ENCODE measurements at regions not wholly inside any gene's neighbourhood (a gene's known extent, or its start where the extent isn't known, plus 50 kb on each side); places are given as distances from the start of the nearest gene placed in this dataset.

DNA sequence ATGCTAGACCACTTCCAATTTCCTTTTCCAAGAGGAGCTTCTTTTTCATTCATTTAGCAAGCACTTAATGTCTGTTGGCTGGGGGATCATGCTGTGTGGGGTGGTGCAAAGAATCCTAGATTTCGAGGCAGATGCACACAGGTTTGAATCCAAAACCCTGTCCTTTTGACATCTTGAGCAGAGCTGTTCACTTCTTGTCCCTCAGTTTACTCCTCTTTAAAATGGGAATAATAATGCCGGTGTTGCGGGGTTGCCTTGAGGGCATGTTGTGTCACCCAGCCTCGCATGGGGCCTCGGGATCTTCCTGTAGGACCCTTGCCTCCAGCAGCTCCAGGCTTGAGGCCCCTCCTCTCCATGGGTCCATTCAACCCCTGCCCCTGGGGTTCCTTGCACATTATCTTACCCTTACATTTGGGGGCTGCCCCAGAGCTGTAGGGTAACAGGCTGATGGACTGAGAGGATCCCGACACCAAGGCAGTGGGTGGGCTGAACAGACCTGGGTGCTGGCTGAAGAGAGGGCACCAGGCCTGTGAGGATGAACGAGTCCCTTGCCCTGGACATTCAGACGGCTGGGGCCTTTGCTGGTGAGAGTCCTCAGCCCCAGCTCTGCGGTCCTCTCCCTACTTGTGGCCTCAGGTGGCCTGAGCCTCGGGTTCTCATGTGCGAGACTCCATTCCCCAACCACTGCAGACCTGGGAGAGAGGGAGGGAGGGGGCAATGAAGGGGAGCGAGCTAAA is 145.8 kb downstream of the BARX1 start:
- H3K27ac Mint-ChIP-seq: no peak overlapping the region
- Histone ChIP-seq H3K9me3 (ENCODE audit: control extremely low read depth in 1 of 3, control insufficient read depth in 2 of 3, insufficient read depth in 1 of 3, low read length in 2 of 3) (peaks cover 0 to 13% (median 0%) of the 10 kb centered on the region in 3 donors), H3K27me3 (replicated peaks in 1 of 4; ENCODE audit: control extremely low read depth in 1 of 4, control insufficient read depth in 3 of 4, insufficient read depth in 4 of 4, low read length in 3 of 4) (peaks cover 0 to 10% (median 0%) of the 10 kb centered on the region in 4 experiments), H2AFZ (ENCODE audit: insufficient read depth, low read depth, low read length, poor library complexity, severe bottlenecking) (no peak overlapping the region), H3K4me1 (ENCODE audit: control insufficient read depth in 2 of 2, insufficient read depth in 2 of 2, low read length in 2 of 2) (no peaks in the 10 kb centered on the region), H4K20me1 (ENCODE audit: control insufficient read depth, insufficient read depth, low read length, poor library complexity, severe bottlenecking) (no peaks in the 10 kb centered on the region), H3K4me3 (ENCODE audit: control extremely low read depth in 1 of 5, extremely low read depth in 1 of 5, insufficient read depth in 1 of 5, low read depth in 2 of 5, low read length in 4 of 5) (no peak overlapping the region), H3K4me2 (replicated peaks; ENCODE audit: low read depth, low read length, poor library complexity, severe bottlenecking) (no peak overlapping the region), H3K79me2 (ENCODE audit: control insufficient read depth, insufficient read depth, low read length) (no peaks in the 10 kb centered on the region), H3K9ac (ENCODE audit: low read length) (no peak overlapping the region), H3K27ac (ENCODE audit: low read length in 2 of 2) (no peak overlapping the region), H3K36me3 (replicated peaks in 1 of 2; ENCODE audit: control extremely low read depth in 1 of 2, control insufficient read depth in 1 of 2, extremely low read depth in 1 of 2, insufficient read depth in 2 of 2, low read length in 1 of 2) (no peaks in the 10 kb centered on the region)
- CTCF ChIA-PET: no interaction called here
- H3K4me1 Mint-ChIP-seq: no peaks in the 10 kb centered on the region
- H3K4me3 Mint-ChIP-seq: no peak overlapping the region
- TF ChIP-seq, protein P1, sequence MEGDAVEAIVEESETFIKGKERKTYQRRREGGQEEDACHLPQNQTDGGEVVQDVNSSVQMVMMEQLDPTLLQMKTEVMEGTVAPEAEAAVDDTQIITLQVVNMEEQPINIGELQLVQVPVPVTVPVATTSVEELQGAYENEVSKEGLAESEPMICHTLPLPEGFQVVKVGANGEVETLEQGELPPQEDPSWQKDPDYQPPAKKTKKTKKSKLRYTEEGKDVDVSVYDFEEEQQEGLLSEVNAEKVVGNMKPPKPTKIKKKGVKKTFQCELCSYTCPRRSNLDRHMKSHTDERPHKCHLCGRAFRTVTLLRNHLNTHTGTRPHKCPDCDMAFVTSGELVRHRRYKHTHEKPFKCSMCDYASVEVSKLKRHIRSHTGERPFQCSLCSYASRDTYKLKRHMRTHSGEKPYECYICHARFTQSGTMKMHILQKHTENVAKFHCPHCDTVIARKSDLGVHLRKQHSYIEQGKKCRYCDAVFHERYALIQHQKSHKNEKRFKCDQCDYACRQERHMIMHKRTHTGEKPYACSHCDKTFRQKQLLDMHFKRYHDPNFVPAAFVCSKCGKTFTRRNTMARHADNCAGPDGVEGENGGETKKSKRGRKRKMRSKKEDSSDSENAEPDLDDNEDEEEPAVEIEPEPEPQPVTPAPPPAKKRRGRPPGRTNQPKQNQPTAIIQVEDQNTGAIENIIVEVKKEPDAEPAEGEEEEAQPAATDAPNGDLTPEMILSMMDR (IDR thresholded peaks at IDR 0.05): no peak
- TF ChIP-seq EZH2 (IDR thresholded peaks at IDR 0.05; ENCODE audit: borderline replicate concordance, insufficient read depth, low read depth, low read length, poor library complexity, severe bottlenecking): no peak
- DNase-seq (no peak), ATAC-seq (ENCODE audit: low read depth) (no peak)
- 86% methylated on average over 7 of the region's 12 CpGs for WGBS (ENCODE audit: insufficient coverage)
- POLR2A ChIA-PET: no interaction called here
- H3K27me3 Mint-ChIP-seq: peaks cover 14% of the 10 kb centered on the region
- intact Hi-C loops (cut with micrococcal nuclease): no loop called here
- H3K9me3 Mint-ChIP-seq (ENCODE audit: insufficient read depth): peaks cover 4% of the 10 kb centered on the region

DNA sequence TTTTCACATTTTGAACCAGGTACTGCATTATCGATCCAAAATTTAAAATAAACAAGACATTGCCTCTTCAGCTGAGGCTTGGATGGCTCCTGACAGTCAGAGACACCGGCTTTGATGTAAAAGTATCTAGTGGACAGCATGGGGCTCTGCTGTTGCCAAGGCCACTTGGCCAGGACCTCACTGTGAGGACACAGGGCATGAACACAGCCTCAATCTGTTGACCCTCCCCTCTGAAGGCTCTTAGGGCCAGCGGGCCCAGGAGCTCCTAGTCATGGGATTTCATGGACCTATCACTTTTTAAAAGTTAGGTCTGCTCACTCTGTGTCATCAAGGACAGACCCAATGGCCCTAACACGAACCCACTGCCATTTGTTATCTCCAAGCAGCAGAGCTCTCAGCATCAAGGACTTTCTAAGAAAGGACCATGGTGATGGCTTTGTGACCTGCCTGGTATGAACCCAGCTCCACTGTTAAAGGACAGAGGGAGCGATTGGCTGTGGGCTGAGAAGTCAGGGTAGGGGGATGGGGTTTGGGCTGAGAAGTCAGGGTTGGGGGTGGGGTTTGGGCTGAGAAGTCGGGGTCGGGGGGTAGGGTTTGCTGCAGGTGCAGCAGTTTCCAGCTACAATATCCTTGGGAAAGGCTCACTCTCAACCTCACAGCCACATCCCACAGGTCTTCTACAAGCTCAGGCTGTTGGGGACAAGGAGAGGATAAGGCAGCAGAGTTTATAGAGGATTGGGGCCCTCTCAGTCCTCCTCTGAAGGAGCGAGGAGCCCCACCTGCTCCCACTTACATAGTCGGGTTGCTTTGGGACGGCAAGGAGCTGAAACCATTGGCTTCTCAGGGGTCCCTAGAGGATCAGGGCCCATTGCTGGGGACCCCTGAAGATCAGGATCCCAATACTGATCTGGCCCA is 146.8 kb downstream of the BARX1 start:
- Histone ChIP-seq H3K9ac (ENCODE audit: low read length) (no peak overlapping the region), H3K36me3 (replicated peaks in 1 of 2; ENCODE audit: control extremely low read depth in 1 of 2, control insufficient read depth in 1 of 2, extremely low read depth in 1 of 2, insufficient read depth in 2 of 2, low read length in 1 of 2) (no peaks in the 10 kb centered on the region), H3K79me2 (ENCODE audit: control insufficient read depth, insufficient read depth, low read length) (no peaks in the 10 kb centered on the region), H2AFZ (ENCODE audit: insufficient read depth, low read depth, low read length, poor library complexity, severe bottlenecking) (no peak overlapping the region), H3K9me3 (ENCODE audit: control extremely low read depth in 1 of 3, control insufficient read depth in 2 of 3, insufficient read depth in 1 of 3, low read length in 2 of 3) (peaks cover 0 to 13% (median 0%) of the 10 kb centered on the region in 3 donors), H3K27me3 (replicated peaks in 1 of 4; ENCODE audit: control extremely low read depth in 1 of 4, control insufficient read depth in 3 of 4, insufficient read depth in 4 of 4, low read length in 3 of 4) (peaks cover 0 to 9% (median 0%) of the 10 kb centered on the region in 4 experiments), H3K4me1 (ENCODE audit: control insufficient read depth in 2 of 2, insufficient read depth in 2 of 2, low read length in 2 of 2) (no peaks in the 10 kb centered on the region), H4K20me1 (ENCODE audit: control insufficient read depth, insufficient read depth, low read length, poor library complexity, severe bottlenecking) (no peaks in the 10 kb centered on the region), H3K4me2 (replicated peaks; ENCODE audit: low read depth, low read length, poor library complexity, severe bottlenecking) (no peak overlapping the region), H3K4me3 (ENCODE audit: control extremely low read depth in 1 of 5, extremely low read depth in 1 of 5, insufficient read depth in 1 of 5, low read depth in 2 of 5, low read length in 4 of 5) (no peak overlapping the region), H3K27ac (ENCODE audit: low read length in 2 of 2) (no peak overlapping the region)
- no peak overlapping the region for H3K4me3 Mint-ChIP-seq
- 86% methylated on average over 7 of the region's 10 CpGs for WGBS (ENCODE audit: insufficient coverage)
- peaks cover 6% of the 10 kb centered on the region for H3K27me3 Mint-ChIP-seq
- no peak overlapping the region for H3K27ac Mint-ChIP-seq
- intact Hi-C loops (cut with micrococcal nuclease): no loop called here
- H3K9me3 Mint-ChIP-seq (ENCODE audit: insufficient read depth): peaks cover 4% of the 10 kb centered on the region
- no peaks in the 10 kb centered on the region for H3K4me1 Mint-ChIP-seq
- ChIA-PET POLR2A (no interaction called here), CTCF (no interaction called here)
- ATAC-seq (ENCODE audit: low read depth): no peak
- no peak for DNase-seq
- TF ChIP-seq EZH2 (IDR thresholded peaks at IDR 0.05; ENCODE audit: borderline replicate concordance, insufficient read depth, low read depth, low read length, poor library complexity, severe bottlenecking): no peak
- TF ChIP-seq, protein P1 (IDR thresholded peaks at IDR 0.05): no peak

Measured in B cell (primary cell).